Fibroblast of villous mesenchyme (primary cell): ENCODE measurements at regions not wholly inside any gene's neighbourhood (a gene's known extent, or its start where the extent isn't known, plus 50 kb on each side); places are given as distances from the start of the nearest gene placed in this dataset.

Experiments used
- DNase-seq: peaks from one replicate; pipeline ENCODE4 v3.0.0-alpha.2; 2010; ENCODE audit warnings: low read depth
- H3K4me3 ChIP-seq: 2 replicates; pipeline ENCODE4 v1.5.1; 2011; ENCODE audit warnings: low read depth, mild to moderate bottlenecking, low read length
- CTCF ChIP-seq: IDR thresholded peaks from 2 replicates; pipeline ENCODE4 v1.5.1; 2012; ENCODE audit warnings: low read depth, mild to moderate bottlenecking, low read length; ENCODE audit not compliant: insufficient read depth

GRCh38 chr1:29712801-29713200 lies 476.5 kb downstream of the PTPRU start:
- no peak for TF ChIP-seq CTCF
- no peak overlapping the region for H3K4me3 ChIP-seq
- no peak for DNase-seq

- TF ChIP-seq CTCF = no peak
- no peak overlapping the region for H3K4me3 ChIP-seq
- DNase-seq = no peak
These were observed 475.9 kb downstream of the PTPRU start for GRCh38 chr1:29712284-29712651.

GRCh38 chr1:29711582-29712283 lies 475.4 kb downstream of the PTPRU start:
- H3K4me3 ChIP-seq = no peak overlapping the region
- DNase-seq = peak; percentile 14
- no peak for TF ChIP-seq CTCF

- DNase-seq = peak; percentile 26
- no peak overlapping the region for H3K4me3 ChIP-seq
- no peak for TF ChIP-seq CTCF
These were observed 473.5 kb downstream of the PTPRU start for GRCh38 chr1:29709704-29710280.

- no peak for TF ChIP-seq CTCF
- H3K4me3 ChIP-seq = no peak overlapping the region
- DNase-seq = peak; percentile 44
These were observed 472.7 kb downstream of the PTPRU start for GRCh38 chr1:29708796-29709703.

GRCh38 chr1:29708381-29708780 lies 472.1 kb downstream of the PTPRU start:
- H3K4me3 ChIP-seq = no peak overlapping the region
- no peak for TF ChIP-seq CTCF
- no peak for DNase-seq
